Panc1 (cell line): ENCODE measurements at regions not wholly inside any gene's neighbourhood (a gene's known extent, or its start where the extent isn't known, plus 50 kb on each side); places are given as distances from the start of the nearest gene placed in this dataset.

Experiments used
- ATAC-seq: fragments of 200-7000 bp; cut with Tn5 transposase; 2 replicates; pipeline ENCODE4 v1.9.1; 2020; ENCODE audit warnings: mild to moderate bottlenecking, moderate library complexity
- BruUV-seq: library from RNA; stranded (reverse); fragments of 400-500 nt; replicated peaks from 2 replicates; lab custom pipeline; 2021; lab: Mats Ljungman, UMichigan
- CTCF ChIA-PET: fragments of 300-600 bp; sonication (Branson Sonifier 250); formaldehyde crosslinking; loops from one replicate; lab custom pipeline; 2022; ENCODE audit warnings: antibody characterized with exemption; lab: Charles Lee
- POLR2A ChIA-PET: fragments of 300-600 bp; sonication (Branson Sonifier 250); formaldehyde crosslinking; loops from one replicate; lab custom pipeline; 2022; ENCODE audit warnings: antibody characterized with exemption; lab: Charles Lee
- DNase-seq: peaks from one replicate; pipeline ENCODE4 v3.0.0-alpha.2; 2010; ENCODE audit warnings: low read depth, low spot score
- H3K27ac ChIP-seq: 2 replicates; pipeline ENCODE4 v1.5.1; 2011; ENCODE audit warnings: mild to moderate bottlenecking, low read length, inconsistent platforms
- H3K27me3 ChIP-seq: fragments of 200-500 bp; sonication (Bioruptor generic); 2 replicates; pipeline ENCODE4 v1.6.0; 2014; ENCODE audit warnings: low read length, inconsistent platforms; ENCODE audit not compliant: control insufficient read depth, insufficient read depth
- H3K36me3 ChIP-seq: fragments of 200-500 bp; sonication (Bioruptor generic); 2 replicates; pipeline ENCODE4 v1.5.1; 2014; ENCODE audit warnings: inconsistent platforms, mild to moderate bottlenecking, low read length, moderate library complexity; ENCODE audit not compliant: control insufficient read depth, insufficient read depth
- H3K4me1 ChIP-seq: 2 replicates; pipeline ENCODE4 v1.5.1; 2011; ENCODE audit warnings: inconsistent platforms, mild to moderate bottlenecking, low read length, moderate library complexity; ENCODE audit not compliant: control insufficient read depth, insufficient read depth
- H3K4me3 ChIP-seq, 2 experiments: 2 replicates each; pipeline ENCODE4 v1.5.1; 2011 to 2012; ENCODE audit warnings: low read depth in 2 of 2, low read length in 2 of 2, mild to moderate bottlenecking in 2 of 2, inconsistent platforms in 1 of 2, moderate library complexity in 1 of 2
- H3K9me3 ChIP-seq: fragments of 200-500 bp; sonication (Bioruptor generic); 2 replicates; pipeline ENCODE4 v1.5.1; 2014; ENCODE audit warnings: low read depth, mild to moderate bottlenecking, inconsistent platforms, low read length, moderate library complexity; ENCODE audit not compliant: control insufficient read depth, insufficient read depth
- POLR2AphosphoS5 ChIP-seq: IDR thresholded peaks from 2 replicates; pipeline ENCODE4 v1.6.1; 2012; ENCODE audit warnings: mild to moderate bottlenecking, low read depth, low read length, moderate library complexity
- SIN3A ChIP-seq: IDR thresholded peaks from 2 replicates; pipeline ENCODE4 v1.6.1; 2012; ENCODE audit warnings: low read depth, mild to moderate bottlenecking, low read length, moderate library complexity, borderline replicate concordance; ENCODE audit not compliant: insufficient read depth
- TCF7L2 ChIP-seq: IDR thresholded peaks from 2 replicates; pipeline ENCODE4 v1.6.1; 2011; ENCODE audit warnings: mild to moderate bottlenecking, low read depth, low read length, inconsistent platforms
- in situ Hi-C: cut with HindIII; loops from 2 replicates; pipeline ENCODE4 v1.10.0; 2016; ENCODE audit warnings: low sequenced_read_pairs, low pct_unique_long_range_greater_than_20kb
- intact Hi-C: fragments of 100-400 bp; cut with micrococcal nuclease; formaldehyde crosslinking; loops from one replicate; pipeline ENCODE4 v1.10.0; 2022; ENCODE audit not compliant: unreplicated experiment
- TF ChIP-seq, protein P1 (sequence below), 2 experiments: IDR thresholded peaks; 2 replicates each; pipeline ENCODE4 v1.6.1; 2011 to 2012; ENCODE audit warnings: low read depth in 2 of 2, control low read depth in 1 of 2, low read length in 1 of 2, mild to moderate bottlenecking in 1 of 2, moderate library complexity in 1 of 2; ENCODE audit not compliant: insufficient read depth in 1 of 2
- TF ChIP-seq, protein P2 (sequence below): fragments of 450-650 bp; IDR thresholded peaks from 2 replicates; pipeline ENCODE4 v1.5.1; 2017; ENCODE audit warnings: mild to moderate bottlenecking

DNA sequence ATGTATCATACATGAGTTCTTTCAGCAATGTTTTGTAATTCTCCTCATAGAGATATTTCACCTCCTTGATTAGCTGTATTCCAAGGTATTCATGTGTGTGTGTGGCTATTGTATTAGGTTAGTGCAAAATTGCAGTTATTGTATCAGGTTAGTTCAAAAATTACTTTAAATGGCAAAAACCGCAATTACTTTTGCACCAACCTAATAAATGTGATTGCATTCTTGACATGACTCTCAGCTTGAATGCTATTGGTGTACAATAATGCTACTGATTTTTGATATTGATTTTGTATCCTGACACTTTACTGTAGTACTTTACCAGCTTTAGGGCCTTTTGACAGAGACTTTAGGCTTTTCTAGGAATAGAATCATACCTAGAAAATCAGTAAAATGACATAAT, 297.4 kb downstream of the ZWINT start:
- DNase-seq (no peak), ATAC-seq (no peak)
- Histone ChIP-seq H3K4me3 (no peak overlapping the region), H3K27me3 (no peaks in the 10 kb centered on the region), H3K36me3 (no peaks in the 10 kb centered on the region), H3K9me3 (no peaks in the 10 kb centered on the region), H3K27ac (no peak overlapping the region), H3K4me1 (no peaks in the 10 kb centered on the region)
- in situ Hi-C loops (no loop called here), intact Hi-C loops (no loop called here)
- CTCF ChIA-PET: no interaction called here
- no TSS peak for BruUV-seq
- POLR2A ChIA-PET: no interaction called here
- TF ChIP-seq, protein P1, sequence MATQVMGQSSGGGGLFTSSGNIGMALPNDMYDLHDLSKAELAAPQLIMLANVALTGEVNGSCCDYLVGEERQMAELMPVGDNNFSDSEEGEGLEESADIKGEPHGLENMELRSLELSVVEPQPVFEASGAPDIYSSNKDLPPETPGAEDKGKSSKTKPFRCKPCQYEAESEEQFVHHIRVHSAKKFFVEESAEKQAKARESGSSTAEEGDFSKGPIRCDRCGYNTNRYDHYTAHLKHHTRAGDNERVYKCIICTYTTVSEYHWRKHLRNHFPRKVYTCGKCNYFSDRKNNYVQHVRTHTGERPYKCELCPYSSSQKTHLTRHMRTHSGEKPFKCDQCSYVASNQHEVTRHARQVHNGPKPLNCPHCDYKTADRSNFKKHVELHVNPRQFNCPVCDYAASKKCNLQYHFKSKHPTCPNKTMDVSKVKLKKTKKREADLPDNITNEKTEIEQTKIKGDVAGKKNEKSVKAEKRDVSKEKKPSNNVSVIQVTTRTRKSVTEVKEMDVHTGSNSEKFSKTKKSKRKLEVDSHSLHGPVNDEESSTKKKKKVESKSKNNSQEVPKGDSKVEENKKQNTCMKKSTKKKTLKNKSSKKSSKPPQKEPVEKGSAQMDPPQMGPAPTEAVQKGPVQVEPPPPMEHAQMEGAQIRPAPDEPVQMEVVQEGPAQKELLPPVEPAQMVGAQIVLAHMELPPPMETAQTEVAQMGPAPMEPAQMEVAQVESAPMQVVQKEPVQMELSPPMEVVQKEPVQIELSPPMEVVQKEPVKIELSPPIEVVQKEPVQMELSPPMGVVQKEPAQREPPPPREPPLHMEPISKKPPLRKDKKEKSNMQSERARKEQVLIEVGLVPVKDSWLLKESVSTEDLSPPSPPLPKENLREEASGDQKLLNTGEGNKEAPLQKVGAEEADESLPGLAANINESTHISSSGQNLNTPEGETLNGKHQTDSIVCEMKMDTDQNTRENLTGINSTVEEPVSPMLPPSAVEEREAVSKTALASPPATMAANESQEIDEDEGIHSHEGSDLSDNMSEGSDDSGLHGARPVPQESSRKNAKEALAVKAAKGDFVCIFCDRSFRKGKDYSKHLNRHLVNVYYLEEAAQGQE (IDR thresholded peaks at IDR 0.05; ENCODE audit: insufficient read depth in 1 of 2, low read depth in 2 of 2, low read length in 1 of 2): no peak
- TF ChIP-seq SIN3A (no peak), TCF7L2 (no peak), POLR2AphosphoS5 (no peak)
- TF ChIP-seq, protein P2, sequence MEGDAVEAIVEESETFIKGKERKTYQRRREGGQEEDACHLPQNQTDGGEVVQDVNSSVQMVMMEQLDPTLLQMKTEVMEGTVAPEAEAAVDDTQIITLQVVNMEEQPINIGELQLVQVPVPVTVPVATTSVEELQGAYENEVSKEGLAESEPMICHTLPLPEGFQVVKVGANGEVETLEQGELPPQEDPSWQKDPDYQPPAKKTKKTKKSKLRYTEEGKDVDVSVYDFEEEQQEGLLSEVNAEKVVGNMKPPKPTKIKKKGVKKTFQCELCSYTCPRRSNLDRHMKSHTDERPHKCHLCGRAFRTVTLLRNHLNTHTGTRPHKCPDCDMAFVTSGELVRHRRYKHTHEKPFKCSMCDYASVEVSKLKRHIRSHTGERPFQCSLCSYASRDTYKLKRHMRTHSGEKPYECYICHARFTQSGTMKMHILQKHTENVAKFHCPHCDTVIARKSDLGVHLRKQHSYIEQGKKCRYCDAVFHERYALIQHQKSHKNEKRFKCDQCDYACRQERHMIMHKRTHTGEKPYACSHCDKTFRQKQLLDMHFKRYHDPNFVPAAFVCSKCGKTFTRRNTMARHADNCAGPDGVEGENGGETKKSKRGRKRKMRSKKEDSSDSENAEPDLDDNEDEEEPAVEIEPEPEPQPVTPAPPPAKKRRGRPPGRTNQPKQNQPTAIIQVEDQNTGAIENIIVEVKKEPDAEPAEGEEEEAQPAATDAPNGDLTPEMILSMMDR: no peak

DNA sequence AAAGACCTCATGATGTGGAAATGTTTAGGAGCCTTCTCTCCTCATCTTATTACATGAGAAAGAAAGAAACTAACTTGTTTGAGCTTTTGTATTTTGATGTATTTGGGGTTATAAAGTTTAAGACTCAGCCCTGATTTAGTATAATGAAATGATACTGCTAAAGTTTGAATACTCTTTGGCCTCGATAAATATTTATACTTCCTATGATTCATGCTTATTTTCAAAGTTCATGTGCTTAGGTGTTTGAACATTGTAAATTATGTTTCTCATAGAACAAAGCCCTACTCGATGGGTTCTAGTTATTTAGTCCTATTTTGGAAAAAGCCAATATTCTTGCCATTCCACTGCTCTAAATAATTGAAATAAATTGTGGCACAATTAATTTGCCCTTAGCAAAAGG, 303.2 kb downstream of the ZWINT start:
- Histone ChIP-seq H3K9me3 (no peaks in the 10 kb centered on the region), H3K36me3 (no peaks in the 10 kb centered on the region), H3K4me1 (no peaks in the 10 kb centered on the region), H3K4me3 (no peak overlapping the region), H3K27ac (no peak overlapping the region), H3K27me3 (no peaks in the 10 kb centered on the region)
- intact Hi-C loops (no loop called here), in situ Hi-C loops (no loop called here)
- no peak for TF ChIP-seq POLR2AphosphoS5
- TF ChIP-seq, protein P2: no peak
- no peak for TF ChIP-seq SIN3A
- TF ChIP-seq, protein P1 (IDR thresholded peaks at IDR 0.05; ENCODE audit: insufficient read depth in 1 of 2, low read depth in 2 of 2, low read length in 1 of 2): no peak
- no TSS peak for BruUV-seq
- no peak for DNase-seq
- CTCF ChIA-PET: no interaction called here
- ATAC-seq: no peak
- POLR2A ChIA-PET: no interaction called here
